Kidney tubule cell (primary cell): ENCODE measurements at regions not wholly inside any gene's neighbourhood (a gene's known extent, or its start where the extent isn't known, plus 50 kb on each side); places are given as distances from the start of the nearest gene placed in this dataset.
"Not testable (repeated sequence)": the region's sequence is repeated elsewhere in the genome, so short reads cannot be mapped to it uniquely, and the experiment has no call there.

ENCODE experiments used
- DNase-seq: peaks from one replicate; pipeline ENCODE4 v3.0.0-alpha.2; 2018; ENCODE audit warnings: low spot score

DNA sequence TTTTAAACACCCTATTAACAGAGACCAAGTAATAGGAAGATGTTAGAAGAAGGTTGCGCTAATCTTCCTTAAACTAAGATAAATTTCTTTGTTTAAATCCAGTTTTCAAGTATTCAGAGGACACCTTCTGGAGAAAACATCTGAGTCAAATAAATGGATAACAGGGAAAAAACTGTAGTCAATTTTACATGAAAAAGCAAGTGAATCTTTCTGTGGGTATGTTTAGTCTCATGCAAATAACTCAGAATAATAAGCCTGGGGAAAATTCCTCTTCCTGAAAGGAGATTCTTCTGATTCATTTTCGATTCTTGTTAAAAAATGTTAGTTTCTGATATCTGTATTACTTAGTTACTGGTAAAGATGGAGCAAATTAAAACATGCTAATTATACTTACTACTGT lies 145.5 kb downstream of the CTH start:
- DNase-seq: no peak

DNA sequence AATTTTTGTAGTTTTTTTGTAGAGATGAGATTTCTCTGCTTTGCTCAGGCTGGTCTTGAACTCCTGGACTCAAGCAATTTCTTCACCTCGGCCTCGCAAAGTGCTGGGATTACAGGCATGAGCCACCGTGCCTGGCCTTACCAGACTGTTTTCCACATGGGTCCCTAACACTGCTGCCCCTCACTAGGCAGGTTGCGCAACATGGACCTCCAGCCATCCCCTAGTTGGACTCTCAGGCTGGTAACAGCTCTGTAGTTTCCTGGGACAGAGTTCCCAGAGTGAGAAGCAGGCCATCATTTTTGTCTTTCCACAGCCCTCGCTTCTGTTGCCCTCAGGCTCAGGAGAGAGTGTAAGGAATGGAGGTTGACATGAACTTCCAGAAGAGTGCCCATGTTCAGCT lies 156.1 kb downstream of the CTH start:
- DNase-seq: no peak

DNA sequence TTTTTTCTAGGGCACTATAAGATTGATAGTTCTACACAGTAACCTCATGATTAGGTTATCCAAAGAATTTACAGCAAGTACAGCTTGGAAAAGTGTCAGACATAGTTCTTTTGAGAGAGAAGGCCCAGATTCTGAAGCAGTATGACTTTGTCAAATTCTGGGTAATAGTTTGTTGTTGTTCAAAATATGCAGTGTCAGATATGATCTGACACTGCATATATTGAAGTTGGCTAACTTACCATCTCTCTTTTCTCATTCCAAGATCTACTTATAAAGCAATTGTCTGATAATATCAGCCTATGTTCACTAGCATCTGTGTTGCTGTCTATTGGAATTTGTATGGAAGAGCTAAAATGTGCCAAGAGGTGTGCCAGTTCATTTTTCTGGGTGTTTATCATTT lies 160.1 kb downstream of the CTH start:
- DNase-seq: no peak

DNA sequence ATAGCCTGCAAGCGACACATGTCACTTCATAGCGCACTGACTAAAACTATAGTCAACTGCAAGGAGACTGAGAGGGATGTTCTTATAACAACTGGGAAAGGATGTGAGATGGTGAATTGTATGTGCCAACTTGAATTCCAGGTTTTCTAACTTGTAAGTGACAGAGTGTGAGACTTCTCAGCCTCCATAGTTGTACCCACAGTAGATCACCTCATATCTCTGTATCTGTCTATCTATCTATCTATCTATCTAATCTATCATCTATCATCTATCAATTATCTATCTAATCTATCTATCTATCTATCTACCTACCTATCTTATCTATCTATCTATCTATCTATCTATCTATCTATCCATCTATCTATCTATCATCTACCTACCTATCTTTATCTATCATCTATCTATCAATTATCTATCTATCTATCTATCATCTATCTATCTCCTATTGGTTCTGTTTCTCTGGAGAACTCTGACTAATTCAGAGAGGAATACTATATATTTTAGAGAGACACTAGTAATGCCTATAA lies 162.3 kb downstream of the CTH start:
- DNase-seq: no peak

DNA sequence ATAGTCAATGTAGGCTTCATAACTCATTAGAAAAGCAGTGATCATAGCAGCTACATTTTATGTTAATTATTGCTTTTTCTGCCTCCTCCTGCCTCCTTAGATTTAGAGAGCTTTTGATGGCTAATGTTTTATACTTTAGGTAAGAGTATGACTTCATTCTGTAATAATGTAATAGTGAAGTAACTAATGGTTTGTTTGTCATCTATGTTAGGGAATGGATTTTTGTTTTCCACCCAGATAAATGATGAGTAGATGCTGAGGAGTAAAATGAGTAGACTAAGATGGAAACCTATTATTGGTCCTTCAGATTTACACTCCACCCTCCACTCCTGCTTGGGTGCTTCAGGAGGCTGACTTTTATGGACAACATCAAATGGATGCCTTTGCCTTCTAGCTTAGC lies 170.6 kb downstream of the CTH start:
- no peak for DNase-seq

DNA sequence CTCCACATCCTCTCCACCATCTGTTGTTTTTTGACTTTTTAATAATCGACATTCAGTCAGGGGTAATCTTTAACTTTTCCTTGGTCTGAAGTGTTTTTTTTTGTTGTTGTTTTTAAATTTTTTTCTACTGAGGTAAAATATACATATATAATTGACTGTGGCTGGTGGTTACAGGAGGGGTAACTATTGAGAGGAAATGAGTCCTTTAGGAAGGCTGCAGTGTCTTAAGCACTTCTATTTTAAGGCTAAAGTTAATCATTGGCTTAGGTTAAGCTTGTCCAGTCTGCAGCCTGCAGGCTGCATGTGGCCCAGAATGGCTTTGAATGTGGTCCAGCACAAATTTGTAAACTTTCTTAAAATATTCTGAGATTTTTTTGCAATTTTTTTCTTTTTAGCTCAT lies 172.5 kb downstream of the CTH start:
- DNase-seq: peak; percentile 63

DNA sequence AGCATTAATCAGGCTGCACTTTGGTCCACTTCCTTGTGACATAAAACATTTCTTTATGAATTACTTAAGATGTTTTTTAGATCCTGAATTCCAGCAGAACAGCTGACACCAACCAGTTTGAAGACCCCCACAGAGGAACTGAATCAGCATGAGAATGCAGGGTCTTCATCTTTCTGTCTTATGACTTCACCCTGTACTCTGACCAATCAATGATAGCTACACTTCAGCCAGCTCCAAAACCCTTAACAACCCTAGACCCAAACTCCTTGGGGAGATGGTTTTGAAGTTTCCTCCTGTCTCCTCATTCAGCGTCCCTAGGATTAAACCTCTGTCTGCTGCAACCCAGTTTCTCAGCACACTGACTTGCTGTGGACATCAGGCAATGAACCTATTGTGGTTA lies 175.0 kb downstream of the CTH start:
- no peak for DNase-seq

DNA sequence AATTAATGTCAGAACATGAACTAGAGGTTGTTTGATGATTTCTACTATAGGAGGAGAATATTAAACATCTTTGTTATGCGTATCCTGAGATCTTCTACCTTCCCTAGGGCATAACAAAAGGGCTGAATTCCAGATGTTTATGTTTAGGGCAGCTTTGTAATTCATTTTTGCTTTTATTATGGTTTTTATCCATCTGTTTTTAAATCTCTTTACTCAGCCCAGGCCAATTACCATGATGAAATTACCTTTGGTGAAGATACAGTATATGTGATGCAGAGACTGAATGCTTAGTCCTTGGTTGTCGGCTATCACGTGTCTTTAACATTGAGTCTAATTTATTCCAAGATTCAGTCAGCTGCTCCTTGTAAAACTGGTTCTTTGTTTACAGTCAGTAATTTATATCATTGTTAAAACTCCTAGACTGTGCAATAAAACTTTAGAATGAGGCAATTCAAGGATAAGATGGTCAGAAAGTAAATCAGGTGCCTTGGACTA lies 176.9 kb downstream of the CTH start:
- DNase-seq: no peak

DNA sequence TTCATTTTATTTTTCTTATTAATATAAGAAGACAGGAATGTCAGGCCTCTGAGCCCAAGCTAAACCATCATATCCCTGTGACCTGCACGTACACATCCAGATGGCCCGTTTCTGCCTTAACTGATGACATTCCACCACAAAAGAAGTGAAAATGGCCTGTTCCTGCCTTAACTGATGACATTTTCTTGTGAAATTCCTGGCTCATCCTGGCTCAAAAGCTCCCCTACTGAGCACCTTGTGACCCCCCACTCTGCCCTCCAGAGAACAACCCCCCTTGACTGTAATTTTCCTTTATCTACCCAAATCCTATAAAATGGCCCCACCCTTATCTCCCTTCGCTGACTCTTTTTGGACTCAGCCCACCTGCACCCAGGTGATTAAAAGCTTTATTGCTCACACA lies 182.5 kb downstream of the CTH start:
- DNase-seq: not testable (repeated sequence)

DNA sequence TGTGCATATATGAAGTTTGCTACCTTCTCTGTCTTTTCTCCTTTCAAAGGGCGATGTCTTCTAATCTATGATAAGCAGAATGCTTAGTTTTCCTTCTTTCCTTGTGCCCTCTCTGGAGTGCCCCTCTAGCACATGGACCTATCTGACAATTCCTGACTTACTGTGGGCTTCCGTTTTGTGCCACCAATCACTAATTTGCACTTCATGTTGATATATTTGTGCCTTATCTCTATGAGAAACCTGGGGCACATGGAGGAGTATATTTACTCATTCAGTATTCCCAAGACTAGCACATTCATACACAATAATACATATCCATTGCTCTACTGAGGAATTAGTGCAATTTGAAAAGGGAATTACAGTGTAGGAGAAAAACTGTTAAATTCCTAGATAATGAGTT lies 197.7 kb downstream of the CTH start:
- no peak for DNase-seq

DNA sequence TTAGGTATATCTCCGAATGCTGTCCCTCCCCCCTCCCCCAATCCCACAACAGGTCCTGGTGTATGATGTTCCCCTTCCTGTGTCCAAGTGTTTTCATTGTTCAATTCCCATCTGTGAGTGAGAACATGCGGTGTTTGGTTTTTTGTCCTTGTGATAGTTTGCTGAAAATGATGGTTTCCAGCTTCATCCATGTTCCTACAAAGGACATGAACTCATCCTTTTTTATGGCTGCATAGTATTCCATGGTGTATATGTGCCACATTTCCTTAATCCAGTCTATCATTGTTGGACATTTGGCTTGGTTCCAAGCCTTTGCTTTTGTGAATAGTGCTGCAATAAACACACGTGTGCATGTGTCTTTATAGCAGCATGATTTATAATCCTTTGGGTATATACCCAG lies 199.1 kb downstream of the CTH start:
- not testable (repeated sequence) for DNase-seq

DNA sequence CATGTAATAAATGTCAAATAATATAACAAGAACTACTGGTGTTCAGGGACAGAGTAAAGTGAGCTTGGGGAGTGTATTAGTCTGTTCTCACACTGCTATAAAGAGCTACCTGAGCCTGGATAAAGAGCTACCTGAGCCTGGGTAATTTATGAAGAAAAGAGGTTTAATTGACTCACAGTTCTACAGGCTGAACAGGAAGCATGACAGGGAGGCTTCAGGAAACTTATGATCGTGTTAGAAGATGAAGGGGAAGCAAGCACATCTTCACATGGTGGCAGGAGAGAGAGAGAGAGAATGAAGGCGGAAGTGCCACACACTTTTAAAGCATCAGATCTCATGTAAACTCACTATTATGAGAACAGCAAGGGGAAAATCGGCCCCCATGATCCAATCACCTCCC lies 205.9 kb downstream of the CTH start:
- DNase-seq: no peak

DNA sequence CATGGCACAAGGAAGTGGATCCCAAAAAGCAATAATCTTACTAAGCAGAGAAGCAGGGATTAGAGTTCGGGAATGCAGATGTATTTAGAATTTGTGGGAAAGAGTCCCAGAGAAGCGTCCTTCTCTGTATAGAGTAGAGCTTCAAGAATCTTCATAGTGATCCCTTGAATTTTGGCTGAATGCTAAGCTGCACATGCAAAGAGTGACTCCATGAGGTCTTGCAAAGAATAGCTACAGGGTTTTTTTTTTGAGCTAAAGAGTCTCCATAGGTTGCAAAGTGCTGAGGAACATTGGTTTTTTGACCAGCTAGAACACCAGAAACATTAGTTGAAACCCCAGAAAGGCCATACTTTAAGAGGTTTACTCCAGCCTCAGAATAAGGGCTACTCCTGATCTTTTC lies 206.7 kb downstream of the CTH start:
- DNase-seq: no peak

DNA sequence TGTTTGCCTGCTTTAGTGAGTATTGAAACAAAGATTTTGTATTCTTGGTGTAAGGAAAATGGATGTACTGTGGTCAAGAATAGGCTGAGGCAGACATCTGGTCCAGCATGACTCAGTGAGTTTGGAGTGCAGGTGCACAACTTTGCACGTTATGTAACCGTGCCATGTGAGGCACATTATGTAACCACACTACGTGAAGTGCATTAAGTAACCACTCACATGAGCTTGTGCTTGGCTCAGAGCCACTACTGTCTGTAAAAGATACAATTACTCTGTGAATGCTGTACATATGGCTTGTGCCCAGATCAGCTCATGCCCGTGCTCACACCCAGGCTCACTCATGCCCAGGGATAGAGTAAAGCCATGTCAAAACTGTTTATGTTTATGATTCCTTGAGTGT lies 216.8 kb downstream of the CTH start:
- no peak for DNase-seq

DNA sequence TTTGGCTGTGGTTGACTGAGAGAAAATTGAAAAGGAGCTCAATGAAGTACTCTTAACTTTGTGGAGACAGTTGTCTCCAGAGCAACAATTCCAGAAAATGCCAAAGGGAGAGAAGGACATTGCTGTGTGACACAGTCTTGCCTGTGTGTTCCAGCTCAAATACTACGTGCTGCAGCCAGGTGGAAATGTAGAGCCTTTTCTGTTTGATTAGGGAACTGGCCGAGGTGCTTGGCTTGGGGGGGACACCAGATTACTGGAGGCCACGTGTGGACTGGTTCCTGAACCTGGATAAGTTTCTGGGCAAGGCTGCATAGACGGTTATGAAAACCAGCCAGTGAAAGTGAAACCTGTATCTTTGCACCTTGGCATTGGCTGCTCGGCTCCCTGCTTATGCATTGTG lies 217.9 kb downstream of the CTH start:
- DNase-seq: no peak

DNA sequence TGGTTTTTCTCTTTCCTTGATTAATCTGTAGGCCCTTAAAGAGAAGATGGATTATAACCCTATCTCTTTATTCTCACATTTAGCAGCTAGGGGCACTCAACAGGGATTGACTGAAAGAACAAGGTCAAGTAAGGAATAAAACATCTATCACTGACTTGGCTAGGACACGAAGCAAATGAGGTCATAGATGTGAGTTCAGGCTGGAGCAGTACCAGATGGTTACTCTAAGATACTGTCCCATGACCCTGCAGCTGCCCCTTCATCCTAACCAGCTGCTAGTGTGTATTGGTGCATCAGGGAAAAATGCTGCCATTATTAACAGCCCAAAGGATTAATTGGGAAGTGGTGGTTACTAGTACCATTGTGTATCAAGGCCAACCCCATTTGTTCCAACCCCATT lies 221.9 kb downstream of the CTH start:
- DNase-seq: no peak

DNA sequence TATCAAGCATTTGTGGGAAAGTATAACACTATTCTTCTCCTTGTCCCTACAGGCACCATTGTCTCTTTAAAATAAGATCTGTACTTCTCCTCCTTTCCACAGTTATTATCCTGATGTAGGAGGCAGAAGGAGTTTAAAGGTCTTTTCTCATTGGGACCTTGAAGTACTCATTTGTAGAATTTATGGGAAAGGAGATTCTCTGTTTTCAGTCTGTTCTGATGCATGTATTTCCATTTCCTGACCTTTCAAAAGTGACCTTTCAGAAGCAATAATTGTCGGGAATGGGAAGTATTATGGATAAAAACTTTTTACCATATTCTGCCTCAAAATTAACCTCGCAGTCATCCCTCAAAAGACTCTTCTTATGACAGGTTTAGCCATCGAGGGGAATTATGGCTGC lies 224.8 kb downstream of the CTH start:
- no peak for DNase-seq

DNA sequence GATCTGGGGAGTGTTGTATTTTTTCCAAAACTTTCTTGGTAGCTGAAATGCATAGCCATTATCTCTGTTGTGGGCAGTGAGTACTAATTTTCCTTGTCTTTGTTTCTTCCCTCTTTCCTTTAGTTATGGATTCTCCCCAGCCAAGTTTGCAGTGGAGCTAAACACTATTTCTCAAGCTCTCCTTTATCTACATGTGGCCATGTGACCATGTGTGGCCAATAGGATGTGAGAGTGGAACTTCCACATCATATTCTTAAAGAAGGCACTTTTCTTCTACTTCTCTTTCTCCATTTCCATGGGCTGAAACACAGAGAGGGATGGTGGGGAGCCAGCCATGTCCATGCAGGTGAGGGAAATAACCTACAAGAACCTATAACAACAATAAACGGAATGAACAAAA lies 230.8 kb downstream of the CTH start:
- DNase-seq: no peak

DNA sequence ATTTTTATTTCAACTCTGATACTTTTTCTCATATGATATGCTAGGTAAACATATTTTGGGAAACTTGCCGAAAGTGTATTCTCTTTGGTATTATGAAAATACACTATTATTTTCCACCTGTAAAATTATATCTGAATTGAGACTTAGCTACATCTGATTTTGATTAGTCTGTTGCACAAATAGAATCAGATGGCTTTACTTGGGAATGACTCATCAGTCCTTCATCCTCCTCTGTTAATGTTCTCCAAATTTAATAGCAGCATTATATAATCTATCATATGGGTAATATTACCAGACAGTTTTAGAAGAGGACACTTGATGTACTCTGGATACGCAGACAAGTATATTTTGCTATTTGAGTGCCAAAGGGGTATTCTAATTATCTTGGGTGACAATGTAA lies 245.3 kb downstream of the CTH start:
- no peak for DNase-seq

DNA sequence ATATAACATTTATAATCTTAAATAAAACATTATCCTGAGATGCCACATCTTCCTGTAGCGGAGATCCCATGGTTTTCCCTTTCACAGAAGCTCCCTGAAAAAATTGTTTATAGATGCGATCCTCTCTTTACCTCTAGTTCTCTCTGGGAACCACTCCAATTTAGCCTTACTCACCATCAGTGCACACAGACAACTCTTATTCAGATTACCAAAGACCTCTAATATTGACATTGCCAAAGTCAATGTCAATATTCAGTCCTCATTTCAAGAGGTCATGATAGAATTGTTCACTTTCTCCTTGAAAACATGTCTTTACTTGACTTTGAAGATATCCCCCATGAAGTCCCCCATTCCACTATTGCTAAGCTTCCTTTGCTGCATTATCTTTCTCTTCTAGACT lies 248.8 kb downstream of the CTH start:
- DNase-seq: no peak

DNA sequence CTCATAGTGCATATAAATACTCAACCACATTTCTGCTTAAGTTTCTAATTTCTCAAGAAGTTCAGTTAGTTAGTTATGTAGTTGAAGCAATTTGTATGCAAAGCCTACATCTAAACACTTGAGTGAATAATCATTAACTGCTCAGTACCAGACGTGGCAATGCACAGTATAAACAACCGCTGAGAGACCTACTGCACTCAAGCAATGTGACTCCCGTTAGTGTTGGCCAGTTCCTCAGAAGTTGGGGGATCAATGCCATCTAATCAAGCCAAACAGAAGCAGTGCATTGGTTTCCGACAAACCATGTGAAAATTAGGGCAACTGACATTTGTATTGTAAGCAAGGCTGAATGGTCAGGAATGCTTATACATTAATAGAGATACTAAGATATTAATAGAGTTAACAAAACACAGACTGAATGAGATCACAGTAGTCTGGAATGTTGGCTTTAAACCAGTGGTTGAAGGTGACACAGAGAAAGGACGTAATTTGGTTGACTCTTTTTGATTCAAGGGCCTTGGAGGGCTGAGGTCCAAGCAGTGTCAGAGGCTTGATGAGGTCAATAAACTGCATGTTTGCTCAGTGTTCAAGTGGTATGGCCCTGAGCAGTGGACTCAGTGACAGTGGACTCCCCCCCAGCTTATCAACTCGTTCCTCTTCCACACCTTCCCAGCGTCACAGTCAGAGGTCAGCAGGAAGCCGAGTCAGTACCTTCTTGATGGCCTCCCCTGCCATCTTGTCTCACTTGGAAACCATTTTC lies 255.5 kb downstream of the CTH start:
- DNase-seq: peak; percentile 80

DNA sequence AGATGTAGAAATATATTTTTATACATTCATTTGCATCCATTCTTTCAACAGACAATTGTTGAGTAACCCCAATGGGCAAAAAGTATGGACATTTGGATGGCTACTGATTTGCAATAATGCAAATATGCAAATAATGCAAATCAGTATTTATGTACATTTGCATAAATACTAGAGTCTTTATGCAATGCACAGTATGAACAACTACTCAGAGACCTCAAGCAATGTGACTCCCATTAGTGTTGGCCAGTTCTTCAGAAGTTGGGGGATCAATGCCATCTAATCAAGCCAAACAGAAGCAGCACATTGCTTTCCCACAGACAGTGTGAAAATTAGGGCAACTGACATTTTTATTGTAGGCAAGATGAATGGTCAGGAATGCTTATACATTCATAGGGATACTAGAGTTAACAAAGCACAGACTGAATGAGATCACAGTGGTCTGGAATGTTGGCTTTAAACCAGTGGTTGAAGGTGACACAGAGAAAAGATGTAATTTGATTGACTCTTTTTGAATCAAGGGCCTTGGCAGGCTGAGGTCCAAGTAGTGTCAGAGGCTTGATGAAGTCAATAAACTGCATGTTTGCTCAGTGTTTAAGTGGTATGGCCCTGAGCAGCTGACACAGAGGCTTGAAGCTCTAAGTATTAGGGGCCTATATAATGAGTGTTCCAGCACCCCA lies 256.6 kb downstream of the CTH start:
- peak; percentile 81 for DNase-seq

DNA sequence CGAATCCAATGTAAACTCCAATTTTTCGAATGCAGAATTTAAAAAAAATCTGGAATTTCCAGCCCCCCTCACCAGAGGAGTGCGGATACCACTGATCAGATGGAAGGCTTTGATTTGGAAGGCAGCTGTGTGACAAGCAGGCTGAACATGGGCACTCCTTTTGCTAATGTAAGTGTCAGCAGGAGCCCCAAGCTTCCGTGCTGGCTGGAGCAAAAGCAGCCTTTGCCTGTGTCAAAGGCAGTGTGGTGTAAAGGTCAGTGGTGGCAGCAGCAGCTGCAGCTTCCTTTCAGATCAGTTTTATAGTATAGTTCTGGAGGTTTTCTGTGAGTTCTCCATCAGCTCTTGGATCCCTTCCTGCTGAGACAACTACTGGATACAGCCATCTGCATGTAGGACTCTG lies 259.9 kb downstream of the CTH start:
- DNase-seq: no peak

DNA sequence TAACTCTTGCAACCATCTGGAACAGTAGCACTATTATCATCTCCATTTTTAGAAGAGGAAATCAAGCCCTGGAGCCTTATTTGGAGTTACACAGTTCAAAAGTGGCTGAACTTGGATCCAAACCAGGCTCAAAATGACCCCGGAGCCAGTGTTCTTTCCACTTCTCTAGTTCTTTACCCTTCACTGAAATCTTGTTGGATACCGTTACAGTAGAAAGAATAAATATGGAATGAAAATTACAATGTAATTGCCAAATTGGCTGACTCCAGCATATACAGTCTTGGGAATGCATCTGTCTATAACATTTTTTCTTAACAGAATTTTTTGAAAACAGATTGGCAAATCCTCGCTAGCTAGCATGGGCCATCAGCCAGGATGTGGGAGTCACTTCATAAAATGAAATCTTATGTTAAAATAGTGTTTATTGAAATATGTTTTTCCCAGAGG lies 261.4 kb downstream of the CTH start:
- no peak for DNase-seq
